Mesendoderm (in vitro differentiated cells): ENCODE measurements at regions not wholly inside any gene's neighbourhood (a gene's known extent, or its start where the extent isn't known, plus 50 kb on each side); places are given as distances from the start of the nearest gene placed in this dataset.

Source experiments
- DNase-seq: peaks from one replicate; pipeline ENCODE4 v3.0.0; 2013
- H2AK5ac ChIP-seq: 2 replicates; pipeline ENCODE4 v1.6.1; 2013; ENCODE audit warnings: low read length, inconsistent platforms
- H2BK120ac ChIP-seq: 2 replicates; pipeline ENCODE4 v1.6.1; 2013; ENCODE audit warnings: low read depth, mild to moderate bottlenecking, low read length, moderate library complexity, mixed read lengths
- H2BK15ac ChIP-seq: replicated peaks from 2 replicates; pipeline ENCODE4 v1.6.1; 2013; ENCODE audit warnings: low read depth, mild to moderate bottlenecking, moderate library complexity
- H2BK5ac ChIP-seq: 2 replicates; pipeline ENCODE4 v1.6.1; 2013; ENCODE audit warnings: low read length, inconsistent platforms
- H3K18ac ChIP-seq: 2 replicates; pipeline ENCODE4 v1.6.1; 2013; ENCODE audit warnings: mild to moderate bottlenecking, low read length, mixed read lengths
- H3K23ac ChIP-seq: one replicate; pipeline ENCODE4 v1.6.1; 2013; ENCODE audit warnings: low read length
- H3K27ac ChIP-seq: 2 replicates; pipeline ENCODE4 v1.5.1; 2013; ENCODE audit warnings: low read depth, mild to moderate bottlenecking, inconsistent platforms, low read length, moderate library complexity
- H3K27me3 ChIP-seq: 2 replicates; pipeline ENCODE4 v1.6.1; 2013; ENCODE audit warnings: low read length, control low read depth, mild to moderate bottlenecking, inconsistent platforms; ENCODE audit not compliant: insufficient read depth, poor library complexity
- H3K36me3 ChIP-seq: 2 replicates; pipeline ENCODE4 v1.6.1; 2013; ENCODE audit warnings: low read length, inconsistent platforms; ENCODE audit not compliant: control insufficient read depth, insufficient read depth
- H3K4ac ChIP-seq: one replicate; pipeline ENCODE4 v1.6.1; 2013; ENCODE audit warnings: low read depth, mild to moderate bottlenecking, low read length, moderate library complexity
- H3K4me1 ChIP-seq: 2 replicates; pipeline ENCODE4 v1.6.1; 2013; ENCODE audit warnings: low read depth, low read length, inconsistent platforms; ENCODE audit not compliant: control insufficient read depth
- H3K4me2 ChIP-seq: 2 replicates; pipeline ENCODE4 v1.6.1; 2013; ENCODE audit warnings: low read length
- H3K4me3 ChIP-seq: 2 replicates; pipeline ENCODE4 v1.5.1; 2013; ENCODE audit warnings: mild to moderate bottlenecking, low read length
- H3K56ac ChIP-seq: one replicate; pipeline ENCODE4 v1.6.1; 2013; ENCODE audit warnings: low read length
- H3K79me1 ChIP-seq: 2 replicates; pipeline ENCODE4 v1.6.1; 2013; ENCODE audit warnings: low read length, inconsistent platforms
- H3K79me2 ChIP-seq: 2 replicates; pipeline ENCODE4 v1.6.1; 2013; ENCODE audit warnings: mild to moderate bottlenecking, low read length; ENCODE audit not compliant: control insufficient read depth, insufficient read depth
- H3K9ac ChIP-seq: 2 replicates; pipeline ENCODE4 v1.6.1; 2013; ENCODE audit warnings: low read length, inconsistent platforms
- H4K5ac ChIP-seq: one replicate; pipeline ENCODE4 v1.6.1; 2013; ENCODE audit warnings: low read length
- H4K8ac ChIP-seq: one replicate; pipeline ENCODE4 v1.6.1; 2013; ENCODE audit warnings: low read depth, mild to moderate bottlenecking, control low read depth, low read length, moderate library complexity
- WGBS: extraction: QIAGEN DNeasy Blood & Tissue Kit; methylation state at CpG from one replicate; pipeline ENCODE4 v1.1.7; 2013; ENCODE audit warnings: low lambda C conversion rate, missing lambda C conversion rate; ENCODE audit not compliant: insufficient coverage; ENCODE audit errors: extremely low coverage; 5-methylcytosine and 5-hydroxymethylcytosine counted together

DNA sequence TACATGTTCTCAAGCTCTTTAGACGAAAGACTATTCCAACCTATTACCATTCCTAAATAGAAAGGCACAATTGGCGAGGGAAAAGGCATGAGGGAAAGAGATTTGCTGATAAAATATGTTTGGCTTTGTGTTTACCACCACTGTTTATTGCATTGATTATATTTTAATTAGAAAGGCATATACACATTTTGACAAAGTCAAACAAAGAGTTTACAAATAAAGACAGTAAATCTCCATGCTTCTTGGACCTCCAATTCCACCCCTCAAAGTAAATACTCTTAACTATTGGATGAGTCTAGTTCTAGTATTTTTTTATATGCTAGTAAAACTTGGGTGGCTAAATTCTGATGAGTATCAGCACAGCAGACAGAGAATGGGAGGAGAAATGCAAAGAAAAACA lies 521.4 kb downstream of the FBXO15 start:
- no peak overlapping the region for H4K8ac ChIP-seq
- no peak overlapping the region for H2BK5ac ChIP-seq
- no peaks in the 10 kb centered on the region for H3K79me2 ChIP-seq
- no peaks in the 10 kb centered on the region for H3K4me1 ChIP-seq
- H2BK120ac ChIP-seq = no peak overlapping the region
- no peak overlapping the region for H3K56ac ChIP-seq
- H3K18ac ChIP-seq = no peak overlapping the region
- no peak overlapping the region for H2AK5ac ChIP-seq
- H3K27ac ChIP-seq = no peak overlapping the region
- no peak overlapping the region for H2BK15ac ChIP-seq
- DNase-seq = no peak
- H3K4me2 ChIP-seq = no peak overlapping the region
- no CpG with 5 or more reads among the region's 2 CpGs for WGBS
- no peaks in the 10 kb centered on the region for H3K27me3 ChIP-seq
- no peak overlapping the region for H3K9ac ChIP-seq
- H3K36me3 ChIP-seq = no peaks in the 10 kb centered on the region
- no peak overlapping the region for H3K23ac ChIP-seq
- H4K5ac ChIP-seq = no peak overlapping the region
- no peak overlapping the region for H3K4me3 ChIP-seq
- no peaks in the 10 kb centered on the region for H3K79me1 ChIP-seq
- no peak overlapping the region for H3K4ac ChIP-seq

DNA sequence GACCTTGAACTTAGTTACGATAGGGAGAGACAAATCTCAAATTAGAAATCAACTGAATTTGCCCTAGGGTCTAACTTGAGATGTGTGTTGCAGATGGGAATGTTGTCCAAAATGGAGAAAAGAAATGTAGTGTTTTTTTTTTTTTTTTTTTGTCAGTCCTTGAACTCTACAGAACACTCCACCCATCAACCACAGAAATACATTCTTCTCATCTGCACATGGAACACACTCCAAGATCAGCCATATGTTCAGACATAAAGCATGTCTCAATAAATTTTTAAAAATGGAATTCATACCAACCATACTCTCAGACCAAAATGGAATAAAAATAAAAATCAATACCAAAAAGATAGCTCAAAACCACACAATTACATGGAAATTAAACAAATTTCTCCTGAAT lies 526.5 kb downstream of the FBXO15 start:
- Histone ChIP-seq H3K79me2 (no peaks in the 10 kb centered on the region), H2BK5ac (no peak overlapping the region), H3K27ac (no peak overlapping the region), H4K8ac (no peak overlapping the region), H3K27me3 (no peaks in the 10 kb centered on the region), H4K5ac (no peak overlapping the region), H3K56ac (no peak overlapping the region), H3K4me1 (no peaks in the 10 kb centered on the region), H3K18ac (no peak overlapping the region), H2BK120ac (no peak overlapping the region), H3K4me2 (no peak overlapping the region), H2AK5ac (no peak overlapping the region), H3K9ac (no peak overlapping the region), H3K4ac (no peak overlapping the region), H3K36me3 (no peaks in the 10 kb centered on the region), H2BK15ac (no peak overlapping the region), H3K79me1 (no peaks in the 10 kb centered on the region), H3K4me3 (no peak overlapping the region), H3K23ac (no peak overlapping the region)
- no peak for DNase-seq
- no CpG with 5 or more reads among the region's 1 CpG for WGBS

DNA sequence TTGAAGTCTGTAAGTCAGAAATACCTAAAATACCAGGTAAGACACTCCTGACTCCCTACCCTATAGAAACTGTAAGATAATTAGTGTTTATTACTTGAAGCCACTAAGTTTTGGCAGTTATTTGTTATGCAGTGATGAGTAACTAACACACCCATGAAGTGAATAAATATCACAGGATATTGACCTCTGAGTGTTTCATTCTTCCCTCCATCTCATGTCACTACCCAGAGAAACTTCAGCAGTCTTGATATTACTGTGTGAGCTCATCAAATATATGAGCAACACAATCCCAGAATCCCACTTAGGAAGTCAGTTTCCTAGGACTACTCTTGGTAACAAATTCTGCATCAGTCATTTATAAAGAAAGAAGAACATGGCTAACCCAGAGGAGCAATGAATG lies 529.7 kb downstream of the FBXO15 start:
- no peaks in the 10 kb centered on the region for H3K27me3 ChIP-seq
- H3K79me2 ChIP-seq = no peaks in the 10 kb centered on the region
- H3K9ac ChIP-seq = no peak overlapping the region
- no peak overlapping the region for H3K23ac ChIP-seq
- H2AK5ac ChIP-seq = no peak overlapping the region
- no peak overlapping the region for H3K27ac ChIP-seq
- H3K36me3 ChIP-seq = no peaks in the 10 kb centered on the region
- H3K79me1 ChIP-seq = no peaks in the 10 kb centered on the region
- H3K4ac ChIP-seq = no peak overlapping the region
- no peak overlapping the region for H4K5ac ChIP-seq
- no peak overlapping the region for H2BK120ac ChIP-seq
- H3K56ac ChIP-seq = no peak overlapping the region
- H4K8ac ChIP-seq = no peak overlapping the region
- no peak overlapping the region for H3K18ac ChIP-seq
- no peak for DNase-seq
- no peak overlapping the region for H2BK5ac ChIP-seq
- no peak overlapping the region for H2BK15ac ChIP-seq
- H3K4me3 ChIP-seq = no peak overlapping the region
- H3K4me1 ChIP-seq = no peaks in the 10 kb centered on the region
- H3K4me2 ChIP-seq = no peak overlapping the region

- H3K23ac ChIP-seq = no peak overlapping the region
- no peak overlapping the region for H3K4me2 ChIP-seq
- H3K18ac ChIP-seq = no peak overlapping the region
- H4K8ac ChIP-seq = no peak overlapping the region
- H4K5ac ChIP-seq = no peak overlapping the region
- no peak overlapping the region for H3K27ac ChIP-seq
- H3K4ac ChIP-seq = no peak overlapping the region
- no peaks in the 10 kb centered on the region for H3K79me1 ChIP-seq
- H3K4me3 ChIP-seq = no peak overlapping the region
- H2BK15ac ChIP-seq = no peak overlapping the region
- H2BK5ac ChIP-seq = no peak overlapping the region
- no CpG with 5 or more reads among the region's 3 CpGs for WGBS
- H2AK5ac ChIP-seq = no peak overlapping the region
- no peaks in the 10 kb centered on the region for H3K4me1 ChIP-seq
- H3K56ac ChIP-seq = no peak overlapping the region
- no peaks in the 10 kb centered on the region for H3K27me3 ChIP-seq
- H3K79me2 ChIP-seq = no peaks in the 10 kb centered on the region
- no peak overlapping the region for H2BK120ac ChIP-seq
- no peak overlapping the region for H3K9ac ChIP-seq
- no peak for DNase-seq
- H3K36me3 ChIP-seq = no peaks in the 10 kb centered on the region
These were observed 532.1 kb downstream of the FBXO15 start for GRCh38 chr18:73615506-73615905.

DNA sequence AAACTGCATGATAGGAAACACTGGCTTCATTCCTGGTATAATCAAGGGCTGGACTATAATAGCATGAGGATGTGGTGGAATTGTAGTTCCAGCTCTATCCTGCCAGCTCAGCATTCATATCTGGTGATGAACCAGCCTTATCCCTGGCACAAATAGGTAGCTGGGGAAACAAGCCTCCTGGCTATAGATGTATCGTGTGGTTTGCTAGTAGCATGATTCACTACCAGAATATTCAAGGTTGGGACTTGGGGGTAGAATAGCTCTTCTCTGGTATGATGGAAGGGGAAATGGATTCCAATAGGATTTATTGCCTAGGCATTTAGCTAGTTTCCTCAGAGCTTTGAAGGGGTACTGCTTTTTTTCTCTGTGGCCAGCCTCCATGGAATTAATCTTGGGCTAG lies 532.8 kb downstream of the FBXO15 start:
- Histone ChIP-seq H2BK15ac (no peak overlapping the region), H2AK5ac (no peak overlapping the region), H3K4me3 (no peak overlapping the region), H2BK5ac (no peak overlapping the region), H3K23ac (no peak overlapping the region), H3K18ac (no peak overlapping the region), H3K4me1 (no peaks in the 10 kb centered on the region), H3K27ac (no peak overlapping the region), H2BK120ac (no peak overlapping the region), H3K9ac (no peak overlapping the region), H3K27me3 (no peaks in the 10 kb centered on the region), H3K79me1 (no peaks in the 10 kb centered on the region), H3K4me2 (no peak overlapping the region), H4K8ac (no peak overlapping the region), H4K5ac (no peak overlapping the region), H3K79me2 (no peaks in the 10 kb centered on the region), H3K4ac (no peak overlapping the region), H3K36me3 (no peaks in the 10 kb centered on the region), H3K56ac (no peak overlapping the region)
- WGBS = no CpG with 5 or more reads among the region's 1 CpG
- no peak for DNase-seq

DNA sequence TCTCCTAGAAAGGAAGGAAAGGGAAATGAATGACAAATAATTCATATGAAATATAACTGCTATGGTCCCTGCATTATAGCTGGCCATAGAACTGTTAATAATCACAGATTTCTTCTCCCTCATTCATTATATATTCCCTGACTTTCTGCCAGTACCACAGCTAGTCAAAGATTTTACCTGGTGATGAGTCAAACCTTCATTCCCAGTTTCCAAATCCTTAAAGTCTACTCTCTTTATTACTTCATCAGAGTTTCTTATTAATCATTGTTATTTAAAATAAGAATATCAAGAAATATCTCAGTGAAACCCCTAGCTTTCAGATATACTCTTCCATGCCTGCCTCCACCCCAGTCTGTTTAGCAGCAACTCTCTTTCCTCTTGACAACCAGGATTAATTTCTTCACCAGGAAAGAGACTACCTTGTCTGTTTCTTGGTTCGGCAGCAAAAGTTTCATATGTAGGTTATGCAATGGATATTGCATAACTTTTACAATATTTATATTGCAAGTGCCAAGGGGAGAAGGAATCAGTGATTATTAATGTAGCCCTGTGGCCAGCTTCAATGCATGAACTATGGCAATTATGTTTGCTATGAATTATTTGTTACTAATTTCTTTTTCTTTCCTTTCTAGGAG lies 533.8 kb downstream of the FBXO15 start:
- no peaks in the 10 kb centered on the region for H3K79me1 ChIP-seq
- H2BK120ac ChIP-seq = no peak overlapping the region
- no peak overlapping the region for H3K4me2 ChIP-seq
- H4K5ac ChIP-seq = no peak overlapping the region
- H3K27me3 ChIP-seq = no peaks in the 10 kb centered on the region
- H3K4me3 ChIP-seq = no peak overlapping the region
- H2BK5ac ChIP-seq = no peak overlapping the region
- H3K36me3 ChIP-seq = no peaks in the 10 kb centered on the region
- no peak overlapping the region for H3K23ac ChIP-seq
- H3K27ac ChIP-seq = no peak overlapping the region
- no peak overlapping the region for H4K8ac ChIP-seq
- H3K4ac ChIP-seq = no peak overlapping the region
- no CpG with 5 or more reads among the region's 1 CpG for WGBS
- DNase-seq = no peak
- no peaks in the 10 kb centered on the region for H3K4me1 ChIP-seq
- no peak overlapping the region for H3K56ac ChIP-seq
- H3K79me2 ChIP-seq = no peaks in the 10 kb centered on the region
- H2AK5ac ChIP-seq = no peak overlapping the region
- H2BK15ac ChIP-seq = no peak overlapping the region
- no peak overlapping the region for H3K9ac ChIP-seq
- H3K18ac ChIP-seq = no peak overlapping the region
